GM19324 (cell line): ENCODE measurements at regions not wholly inside any gene's neighbourhood (a gene's known extent, or its start where the extent isn't known, plus 50 kb on each side); places are given as distances from the start of the nearest gene placed in this dataset.
"Not testable (repeated sequence)": the region's sequence is repeated elsewhere in the genome, so short reads cannot be mapped to it uniquely, and the experiment has no call there.

Experiments used
- ATAC-seq: cut with Tn5 transposase; IDR thresholded peaks from one replicate; pipeline ENCODE4 v1.9.1; 2021; ENCODE audit warnings: mild to moderate bottlenecking, moderate library complexity; ENCODE audit not compliant: unreplicated experiment, low FRiP score

DNA sequence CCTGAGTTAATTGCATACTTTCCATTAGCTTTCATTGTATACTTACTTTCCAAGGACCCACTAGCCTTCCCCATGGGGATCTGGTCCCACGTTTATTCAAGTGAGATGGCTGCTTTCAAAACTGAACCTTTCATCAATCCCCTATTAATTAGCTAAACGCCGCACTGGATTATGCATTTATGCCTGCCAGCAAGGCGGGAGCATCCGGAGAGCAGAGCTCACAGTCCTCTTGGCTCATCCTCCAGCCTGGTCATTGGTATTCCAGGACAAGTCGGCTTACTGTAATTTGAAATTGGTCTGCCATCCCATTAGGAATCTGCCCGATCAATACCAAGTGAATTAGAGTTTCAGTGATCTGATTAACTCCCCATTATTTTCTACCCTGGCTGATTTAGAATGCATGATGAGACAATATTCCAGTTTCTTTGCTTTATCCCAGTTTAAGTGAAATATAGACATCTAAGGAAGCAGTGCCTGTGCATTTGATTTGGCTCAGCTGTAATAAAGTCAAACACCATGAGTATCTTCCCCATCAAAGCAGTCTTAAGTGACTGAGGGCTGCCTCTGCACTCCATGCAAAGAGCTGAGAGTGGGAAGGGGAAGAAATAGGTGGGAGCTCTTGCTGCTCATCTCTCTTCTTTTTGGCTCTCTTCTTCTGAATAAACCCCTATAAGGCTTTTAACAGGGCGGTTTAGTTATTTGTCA is 411.4 kb downstream of the GPAT3 start:
- no peak for ATAC-seq

DNA sequence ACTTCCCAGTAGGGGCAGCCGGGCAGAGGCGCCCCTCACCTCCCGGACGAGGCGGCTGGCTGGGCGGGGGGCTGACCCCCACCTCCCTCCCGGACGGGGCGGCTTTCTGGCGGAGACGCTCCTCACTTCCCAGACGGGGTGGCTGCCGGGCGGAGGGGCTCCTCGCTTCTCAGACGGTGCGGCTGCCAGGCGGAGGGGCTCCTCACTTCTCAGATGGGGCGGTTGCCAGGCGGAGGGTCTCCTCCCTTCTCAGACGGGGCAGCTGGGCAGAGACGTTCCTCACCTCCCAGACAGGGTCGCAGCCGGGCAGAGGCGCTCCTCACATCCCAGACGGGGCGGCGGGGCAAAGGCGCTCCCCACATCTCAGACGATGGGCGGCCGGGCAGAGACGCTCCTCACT is 407.8 kb downstream of the GPAT3 start:
- ATAC-seq: not testable (repeated sequence)

GRCh38 chr4:83932750-83933391 is 397.0 kb downstream of the GPAT3 start:
- no peak for ATAC-seq

GRCh38 chr4:83931659-83932438 is 395.9 kb downstream of the GPAT3 start:
- no peak for ATAC-seq

DNA sequence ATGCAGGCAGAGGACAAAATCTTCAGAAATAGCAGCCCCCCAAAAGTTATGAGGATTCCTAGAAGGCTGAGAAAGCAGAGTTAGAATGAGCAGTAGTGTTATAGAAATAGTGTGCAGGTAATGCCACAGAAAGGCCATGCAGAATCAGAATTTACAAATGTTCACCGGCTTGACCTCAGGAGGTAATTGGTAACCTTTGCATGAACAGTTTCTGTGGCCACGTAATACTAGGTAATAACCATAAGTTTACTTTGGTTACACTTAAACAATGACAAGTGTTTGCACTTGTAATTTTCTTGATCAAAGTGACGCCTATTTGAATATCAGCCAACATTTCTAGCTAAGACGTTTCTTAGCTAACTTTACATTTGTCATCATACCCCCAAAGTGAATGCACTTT is 393.6 kb downstream of the GPAT3 start:
- ATAC-seq: no peak

- no peak for ATAC-seq
Measured at GRCh38 chr4:83926950-83927349, 391.0 kb downstream of the GPAT3 start.

DNA sequence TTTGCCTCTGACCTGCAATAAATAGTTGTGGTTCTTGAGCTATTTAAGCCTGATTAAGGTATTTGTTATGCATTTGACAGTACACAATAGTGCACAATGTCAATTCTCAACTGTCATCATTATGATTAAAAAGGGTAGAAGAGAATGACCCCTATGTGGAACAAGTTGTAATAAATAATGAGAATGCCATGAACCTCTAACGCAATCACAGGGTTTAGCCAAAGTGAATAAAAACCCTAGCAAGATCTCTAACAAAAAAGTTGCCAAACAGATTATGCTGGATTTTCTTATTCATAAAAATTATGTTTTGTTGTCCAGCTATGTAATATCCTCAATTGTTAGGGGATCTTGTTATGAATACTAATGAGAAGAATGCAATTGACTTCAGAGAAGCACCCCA is 387.4 kb downstream of the GPAT3 start:
- no peak for ATAC-seq

- ATAC-seq: no peak
Measured at GRCh38 chr4:83922402-83922801, 386.5 kb downstream of the GPAT3 start.

DNA sequence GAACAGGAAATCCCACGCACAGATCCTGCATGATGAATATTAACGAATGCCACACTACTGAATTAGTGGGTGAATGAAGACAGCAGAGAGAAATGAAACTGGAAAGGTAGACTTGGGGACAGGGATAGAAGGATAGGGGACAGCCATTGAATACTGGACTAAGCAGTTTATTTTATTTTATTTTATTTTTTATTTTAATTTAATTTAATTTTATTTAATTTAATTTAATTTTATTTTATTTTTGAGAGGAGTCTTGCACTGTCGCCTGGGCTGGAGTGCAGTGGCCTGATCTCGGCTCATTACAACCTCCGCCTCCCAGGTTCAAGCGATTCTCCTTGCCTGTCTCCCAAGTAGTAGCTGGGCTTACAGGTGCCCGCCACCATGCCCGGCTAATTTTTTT is 385.2 kb downstream of the GPAT3 start:
- ATAC-seq: no peak

GRCh38 chr4:83920375-83920774 is 384.5 kb downstream of the GPAT3 start:
- ATAC-seq: no peak

DNA sequence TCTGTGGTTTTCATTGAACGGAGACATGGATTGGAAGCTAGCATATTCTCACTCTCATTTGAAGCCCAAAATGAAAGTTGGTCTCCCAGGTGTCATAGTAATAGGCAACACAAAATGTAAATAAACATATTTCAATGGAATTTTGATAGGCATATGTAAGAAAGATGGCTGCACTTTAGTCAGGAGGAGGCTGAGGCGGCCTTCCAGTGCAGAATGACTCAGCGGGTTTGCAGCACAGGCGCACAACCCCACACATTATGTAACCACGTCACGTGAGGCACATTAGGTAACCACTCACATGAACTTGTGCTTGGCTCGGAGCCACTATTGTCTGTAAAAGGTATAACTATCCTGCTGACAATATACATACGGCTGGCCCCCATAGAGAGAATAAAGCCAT is 381.7 kb downstream of the GPAT3 start:
- no peak for ATAC-seq

DNA sequence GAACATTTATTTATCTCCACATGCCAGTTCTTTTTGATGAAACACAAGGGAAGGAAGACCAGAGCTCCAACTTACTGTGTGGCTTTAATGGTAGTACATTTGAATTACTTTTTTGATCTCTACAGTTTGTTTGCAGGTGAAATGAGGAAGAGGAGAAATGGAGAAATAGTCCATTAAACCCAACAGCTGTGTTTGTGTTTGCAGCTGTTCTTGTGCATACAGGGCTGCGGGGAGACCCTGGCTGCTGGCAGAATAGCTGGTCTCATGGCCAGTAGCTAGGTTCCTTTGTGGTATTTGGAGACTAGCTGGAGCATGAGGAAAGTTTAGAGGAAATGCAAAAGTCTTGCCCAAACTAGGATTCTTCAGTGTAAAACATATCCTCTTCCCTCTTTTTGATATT is 374.8 kb downstream of the GPAT3 start:
- ATAC-seq: no peak

GRCh38 chr4:83906561-83906960 is 370.7 kb downstream of the GPAT3 start:
- ATAC-seq: no peak

DNA sequence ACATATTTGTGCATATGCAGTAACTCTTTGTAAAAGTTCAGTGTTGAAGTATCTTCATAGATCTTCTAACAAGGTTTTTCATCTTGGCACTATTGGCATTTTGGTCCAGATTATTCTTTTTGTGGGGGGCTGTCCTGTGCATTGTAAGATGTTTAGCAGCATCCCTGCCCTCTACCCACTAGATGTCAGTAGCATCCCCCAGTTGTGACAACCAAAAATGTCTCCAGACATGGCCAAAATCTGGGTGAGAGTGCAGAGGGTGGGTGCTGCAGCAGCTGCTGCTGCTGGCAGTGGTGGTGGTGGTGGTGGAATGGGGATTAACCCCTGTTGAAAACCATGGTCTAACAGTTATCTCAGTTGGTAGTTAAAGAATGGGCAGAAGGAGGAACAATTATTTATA is 370.0 kb downstream of the GPAT3 start:
- ATAC-seq: no peak

- ATAC-seq: not testable (repeated sequence)
Measured at GRCh38 chr4:83903740-83904139, 367.8 kb downstream of the GPAT3 start.

GRCh38 chr4:83894831-83895230 is 358.9 kb downstream of the GPAT3 start:
- ATAC-seq: no peak

DNA sequence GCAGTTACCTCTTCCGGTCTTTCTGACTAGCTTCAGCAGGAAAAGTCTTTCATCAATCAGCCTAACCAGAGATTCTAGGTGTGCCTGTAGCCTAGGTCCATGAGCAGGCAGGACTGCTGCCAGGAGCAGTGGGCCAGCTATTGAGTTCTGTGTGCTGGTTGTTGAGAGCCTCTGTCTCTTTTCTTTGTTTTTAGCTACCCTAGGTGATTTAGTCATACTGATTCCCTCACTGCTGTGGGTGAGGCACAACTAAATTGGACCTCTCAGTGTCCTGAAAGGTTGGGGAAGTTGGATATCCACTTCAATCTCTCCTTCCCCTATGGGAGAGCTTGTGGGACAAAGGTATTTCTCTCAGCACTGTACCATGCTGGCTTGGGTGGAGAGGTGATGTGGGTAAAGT is 354.9 kb downstream of the GPAT3 start:
- ATAC-seq: no peak

- no peak for ATAC-seq
Measured at GRCh38 chr4:83890231-83890630, 354.3 kb downstream of the GPAT3 start.

DNA sequence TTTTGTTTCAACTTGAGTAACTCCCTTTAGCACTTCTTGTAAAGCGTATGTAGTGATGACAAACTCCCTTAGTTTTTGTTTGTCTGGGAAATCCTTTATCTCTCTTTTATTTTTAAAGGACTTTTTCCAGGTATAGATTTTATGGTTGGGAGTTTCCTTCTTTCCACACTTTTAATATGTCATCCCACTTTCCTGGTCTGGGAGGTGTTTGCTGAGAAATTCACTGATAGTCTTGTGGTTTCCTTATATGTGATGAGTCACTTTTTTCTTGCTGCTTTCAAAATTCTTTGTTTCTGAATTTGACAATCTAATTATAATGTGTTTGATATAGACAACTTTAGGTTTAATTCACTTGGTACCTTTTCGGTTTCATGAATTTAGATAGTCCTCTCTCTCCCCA is 353.9 kb downstream of the GPAT3 start:
- ATAC-seq: no peak

- no peak for ATAC-seq
Measured at GRCh38 chr4:83885256-83886182, 349.6 kb downstream of the GPAT3 start.

DNA sequence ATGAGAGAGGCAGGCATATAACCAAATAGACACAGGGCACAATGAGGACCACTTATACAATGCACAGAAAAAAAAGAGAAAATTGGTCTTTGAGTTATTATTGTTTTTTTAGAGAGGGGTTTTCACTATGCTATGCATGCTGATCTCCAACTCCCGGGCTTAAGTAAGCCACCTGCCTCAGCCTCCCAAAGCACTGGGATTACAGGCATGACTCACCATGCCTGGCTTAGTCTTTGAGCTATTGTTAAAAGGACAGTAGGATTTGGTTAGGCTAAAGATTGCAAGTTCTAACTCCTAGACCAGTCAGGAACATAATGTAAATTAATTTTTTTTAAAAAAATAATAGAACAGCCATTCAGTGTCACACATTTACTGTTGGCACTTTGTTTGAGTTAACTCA is 340.1 kb downstream of the GPAT3 start:
- no peak for ATAC-seq
